HG02571 (cell line): ENCODE measurements at regions not wholly inside any gene's neighbourhood (a gene's known extent, or its start where the extent isn't known, plus 50 kb on each side); places are given as distances from the start of the nearest gene placed in this dataset.
"Not testable (repeated sequence)": the region's sequence is repeated elsewhere in the genome, so short reads cannot be mapped to it uniquely, and the experiment has no call there.

ENCODE experiments used
- ATAC-seq: cut with Tn5 transposase; IDR thresholded peaks from one replicate; pipeline ENCODE4 v1.9.1; 2021; ENCODE audit warnings: mild to moderate bottlenecking, moderate library complexity; ENCODE audit not compliant: unreplicated experiment

GRCh38 chr12:115813256-115813655, 464.2 kb downstream of the MED13L start:
- ATAC-seq = no peak

GRCh38 chr12:115811929-115812328, 465.6 kb downstream of the MED13L start:
- no peak for ATAC-seq

GRCh38 chr12:115811045-115811444, 466.4 kb downstream of the MED13L start:
- ATAC-seq = no peak

- ATAC-seq = no peak
These were observed 467.2 kb downstream of the MED13L start for GRCh38 chr12:115810122-115810901.

GRCh38 chr12:115806000-115806399, 471.5 kb downstream of the MED13L start:
- ATAC-seq = no peak

GRCh38 chr12:115802767-115803166, 474.7 kb downstream of the MED13L start:
- no peak for ATAC-seq

GRCh38 chr12:115801871-115802270, 475.6 kb downstream of the MED13L start:
- ATAC-seq = no peak

- no peak for ATAC-seq
These were observed 477.9 kb downstream of the MED13L start for GRCh38 chr12:115799610-115800009.

- no peak for ATAC-seq
These were observed 479.1 kb downstream of the MED13L start for GRCh38 chr12:115798309-115798917.

GRCh38 chr12:115794659-115795081, 482.8 kb downstream of the MED13L start:
- ATAC-seq = no peak

- ATAC-seq = no peak
These were observed 486.2 kb downstream of the MED13L start for GRCh38 chr12:115791331-115791730.

GRCh38 chr12:115790526-115790925, 487.0 kb downstream of the MED13L start:
- ATAC-seq = no peak

GRCh38 chr12:115786490-115786889, 491.0 kb downstream of the MED13L start:
- not testable (repeated sequence) for ATAC-seq

GRCh38 chr12:115785548-115785947, 491.9 kb downstream of the MED13L start:
- no peak for ATAC-seq

GRCh38 chr12:115776399-115776798, 501.1 kb downstream of the MED13L start:
- ATAC-seq = no peak

- no peak for ATAC-seq
These were observed 503.2 kb downstream of the MED13L start for GRCh38 chr12:115774148-115774895.

GRCh38 chr12:115771601-115772000, 505.9 kb downstream of the MED13L start:
- no peak for ATAC-seq

GRCh38 chr12:115771065-115771464, 506.4 kb downstream of the MED13L start:
- no peak for ATAC-seq

- ATAC-seq = no peak
These were observed 506.9 kb downstream of the MED13L start for GRCh38 chr12:115770643-115771042.

- no peak for ATAC-seq
These were observed 509.6 kb downstream of the MED13L start for GRCh38 chr12:115767916-115768315.

GRCh38 chr12:115763982-115764621, 513.4 kb downstream of the MED13L start:
- ATAC-seq = no peak
